ENCODE measurements at regions not wholly inside any gene's neighbourhood (a gene's known extent, or its start where the extent isn't known, plus 50 kb on each side); places are given as distances from the start of the nearest gene placed in this dataset.
"Not testable (repeated sequence)": the region's sequence is repeated elsewhere in the genome, so short reads cannot be mapped to it uniquely, and the experiment has no call there.

DNA sequence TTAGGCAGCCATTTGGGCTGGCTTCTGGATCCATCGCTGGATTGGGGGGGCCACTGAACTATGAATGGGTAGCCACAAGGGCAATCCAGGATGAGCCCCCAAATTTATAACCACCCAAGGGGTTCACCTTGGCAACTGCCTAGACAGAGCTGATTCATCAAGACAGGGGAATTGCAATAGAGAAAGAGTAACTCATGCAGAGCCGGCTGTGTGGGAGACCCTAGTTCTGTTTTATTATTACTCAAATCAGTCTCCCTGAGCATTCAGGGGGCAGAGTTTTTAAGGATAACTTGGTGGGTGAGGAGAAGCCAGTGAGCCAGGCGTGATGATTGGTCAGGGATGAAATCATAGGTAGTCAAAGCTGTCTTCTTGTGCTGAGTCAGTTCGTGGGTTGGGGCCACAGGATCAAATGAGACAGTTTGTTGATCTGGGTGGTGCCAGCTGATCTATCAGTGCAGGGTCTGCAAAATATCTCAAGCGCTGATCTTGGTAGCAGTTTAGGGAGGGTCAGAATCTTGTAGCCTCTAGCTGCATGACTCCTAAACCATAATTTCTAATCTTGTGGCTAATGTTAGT lies 57.9 kb downstream of the DNAJB9 start:
- DNase-seq (ENCODE audit: low spot score): no peak

DNA sequence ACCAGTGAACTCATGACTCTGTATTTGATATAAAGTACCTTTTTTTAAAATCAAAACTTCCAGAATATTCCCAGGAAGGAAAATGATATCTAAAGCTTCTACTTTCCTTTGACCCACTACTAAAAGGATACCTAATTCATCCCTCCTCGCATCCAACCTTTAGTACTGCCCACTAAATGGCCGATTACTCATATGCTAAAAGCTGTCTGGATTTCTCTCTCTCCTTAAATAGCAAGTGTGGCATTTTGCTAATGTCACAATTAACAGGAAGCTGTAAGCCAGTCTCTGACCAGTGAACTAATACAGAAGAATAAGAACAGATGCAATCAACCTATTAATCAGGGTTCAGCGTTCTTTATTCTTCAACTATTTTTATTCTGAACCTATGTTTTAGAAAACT lies 59.0 kb downstream of the DNAJB9 start:
- no peak for DNase-seq (ENCODE audit: low spot score)

DNA sequence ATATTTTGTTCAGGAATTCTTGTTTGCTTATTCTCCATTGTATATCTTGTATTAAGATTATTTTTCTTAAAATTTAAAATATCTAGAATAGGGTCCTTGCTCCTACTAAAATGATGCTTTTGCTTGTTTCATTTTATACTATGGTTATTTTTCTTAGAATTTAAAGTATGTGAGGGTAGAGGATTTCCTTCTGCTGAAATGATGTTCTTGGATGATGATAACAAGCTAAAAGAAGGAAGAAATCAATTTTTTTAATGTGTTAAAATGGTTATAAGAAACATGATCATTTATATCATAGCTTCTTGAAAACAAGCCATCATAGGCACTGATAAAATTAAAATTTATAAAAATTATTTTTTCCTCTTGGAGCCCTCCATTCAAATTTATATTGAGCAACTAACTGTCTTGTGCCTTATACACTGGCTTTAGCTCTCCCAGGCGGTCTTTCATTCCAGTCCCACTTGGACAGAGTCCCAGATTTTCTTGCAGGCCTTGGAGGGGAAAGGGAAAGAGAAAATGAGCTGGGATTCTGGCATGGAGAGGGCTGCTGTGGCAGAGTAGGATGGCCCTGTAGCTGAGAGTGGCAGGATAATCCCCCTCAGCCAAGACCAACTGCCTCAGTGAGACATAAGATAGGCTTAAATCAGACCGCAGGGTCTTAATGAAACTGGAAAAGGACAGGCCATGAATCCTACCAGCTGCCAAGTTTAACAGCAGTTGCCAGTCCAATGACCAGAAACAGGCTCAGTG lies 60.2 kb downstream of the DNAJB9 start:
- DNase-seq (ENCODE audit: low spot score): no peak

DNA sequence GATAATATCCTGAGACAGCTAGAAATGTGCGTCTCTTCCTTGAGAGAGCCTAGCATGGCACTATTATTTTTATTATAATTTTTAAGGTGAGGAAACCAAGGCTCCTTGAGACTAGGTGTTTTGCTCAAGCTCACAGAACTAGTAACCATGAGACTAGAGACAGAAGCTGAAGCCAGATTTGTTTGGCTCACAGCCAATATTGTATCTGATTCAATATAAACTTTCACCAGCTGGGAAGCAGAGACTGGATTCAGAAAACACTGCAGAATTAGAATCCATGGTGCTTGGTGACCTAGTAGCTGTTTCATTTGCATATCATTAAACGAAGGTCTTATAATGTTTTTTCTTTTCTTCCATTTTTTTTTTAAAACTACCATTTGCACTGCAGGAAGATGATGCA lies 64.4 kb downstream of the DNAJB9 start:
- no peak for DNase-seq (ENCODE audit: low spot score)

DNA sequence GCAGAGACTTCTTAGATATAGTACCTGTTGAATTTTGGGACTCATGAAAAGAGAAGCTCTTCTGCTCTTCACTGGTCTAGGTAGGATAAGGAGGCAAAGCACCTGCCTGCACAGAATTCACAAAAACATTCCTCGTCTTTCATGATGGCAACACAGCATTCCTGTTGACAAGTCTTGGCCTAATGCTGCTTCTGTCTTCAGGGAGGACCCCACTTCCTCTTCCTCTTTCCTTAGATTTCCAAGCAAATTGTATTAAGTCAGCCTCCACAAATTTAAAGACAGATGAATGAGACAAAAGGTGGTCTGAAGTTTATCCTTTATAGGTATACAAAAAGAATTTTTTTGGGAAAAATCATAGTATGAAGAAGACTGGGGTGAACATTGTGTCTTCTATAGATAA lies 64.9 kb downstream of the DNAJB9 start:
- no peak for DNase-seq (ENCODE audit: low spot score)

DNA sequence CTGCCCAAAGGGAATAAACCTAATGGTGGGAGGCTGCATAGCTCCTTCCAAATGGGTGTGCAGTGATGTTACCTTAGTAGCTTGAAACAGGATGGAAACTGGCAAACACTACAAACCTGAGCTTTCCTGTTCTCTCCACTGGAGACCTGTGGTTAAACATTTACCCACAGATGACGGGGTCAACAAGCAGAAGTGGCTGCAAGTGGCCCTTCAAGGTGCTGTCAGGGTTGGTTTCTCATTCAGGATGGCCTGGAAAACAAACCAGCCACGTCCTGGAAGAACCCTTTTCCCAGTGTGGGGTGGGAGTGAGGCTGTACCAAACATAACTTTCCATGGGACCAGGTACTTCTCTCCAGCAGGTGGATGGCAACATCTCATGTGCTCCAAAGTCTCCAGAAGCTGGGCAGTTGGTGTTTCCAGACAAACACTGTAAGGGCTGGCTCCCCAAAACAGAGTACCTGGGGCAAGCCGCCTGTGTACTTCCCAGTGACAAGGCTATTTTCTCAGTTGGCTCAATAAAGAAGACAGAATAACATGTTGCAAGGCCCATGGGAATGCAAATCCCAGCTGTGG lies 67.5 kb downstream of the DNAJB9 start:
- DNase-seq (ENCODE audit: low spot score): no peak

DNA sequence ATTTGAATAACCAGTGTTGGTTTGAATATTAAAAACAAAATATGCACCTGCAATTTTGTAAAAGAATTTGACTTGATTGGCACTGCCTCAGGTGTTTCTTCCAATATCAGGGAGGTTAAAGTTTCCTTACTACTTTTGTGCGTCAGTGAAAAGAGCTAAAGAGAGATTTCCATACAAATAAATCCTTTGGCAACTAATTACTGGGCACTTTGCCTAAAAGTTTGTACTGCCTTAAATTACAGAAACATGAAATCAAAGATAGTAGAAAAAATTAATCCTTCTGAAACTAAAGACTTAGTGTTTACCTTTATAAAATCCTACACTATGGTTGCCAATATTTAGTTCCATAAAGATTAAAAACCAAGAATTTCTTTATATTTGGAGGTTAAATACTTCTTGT lies 72.5 kb downstream of the DNAJB9 start:
- DNase-seq (ENCODE audit: low spot score): no peak

DNA sequence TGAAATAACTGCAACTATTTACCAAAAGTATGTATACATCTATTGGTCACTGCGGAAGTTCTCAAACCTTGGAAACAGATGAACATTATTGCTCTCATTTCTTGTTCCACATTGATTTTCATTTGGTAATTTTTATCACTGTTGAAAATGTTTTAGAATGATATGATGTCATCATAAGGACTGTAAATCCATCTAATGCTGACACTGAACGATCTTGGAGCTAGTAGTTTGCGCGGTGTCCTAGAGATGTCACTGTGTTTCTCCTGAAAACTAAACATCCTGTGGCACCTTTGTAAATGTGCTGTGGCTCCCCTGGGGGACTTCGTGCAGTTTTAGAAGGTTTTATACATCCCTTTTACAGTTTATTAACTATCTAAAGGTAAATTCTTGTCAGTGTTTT lies 73.5 kb downstream of the DNAJB9 start:
- no peak for DNase-seq (ENCODE audit: low spot score)

DNA sequence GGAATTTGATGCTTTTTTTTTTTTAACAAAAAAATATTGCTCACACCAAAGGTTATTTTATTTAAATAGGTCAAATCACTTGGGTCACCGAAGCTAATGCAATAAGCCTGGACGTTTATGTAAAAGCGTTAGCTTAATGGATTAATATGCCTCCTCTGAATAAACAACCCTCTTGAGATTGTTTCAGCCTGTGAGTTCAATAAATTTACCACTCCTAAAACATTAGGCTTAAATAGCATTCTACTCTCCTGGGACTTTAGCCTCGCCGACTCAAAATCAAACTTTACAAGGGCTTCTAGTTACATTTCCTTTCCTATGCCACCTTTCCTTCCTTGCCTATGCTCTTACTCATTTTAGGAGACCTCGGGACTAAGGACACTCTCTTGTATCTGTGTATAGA lies 79.3 kb downstream of the DNAJB9 start:
- DNase-seq (ENCODE audit: low spot score): no peak

DNA sequence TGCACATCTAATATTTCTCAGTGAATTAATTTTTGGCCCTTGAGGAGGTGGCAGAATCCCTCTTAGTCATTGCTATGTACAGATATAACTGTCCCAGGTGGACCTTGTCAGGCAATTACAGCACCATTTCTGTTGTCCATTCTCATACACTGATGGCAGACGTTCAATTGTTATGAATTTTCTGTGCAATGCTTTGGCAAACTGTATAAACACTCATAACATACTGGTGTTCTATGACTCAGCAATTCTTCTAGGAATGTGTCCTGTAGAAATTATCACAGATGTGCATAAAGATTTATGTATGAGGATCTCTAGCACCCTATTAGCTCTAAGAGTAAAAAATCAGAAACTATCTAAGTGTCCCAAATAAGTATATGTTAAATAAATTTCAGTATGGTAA lies 80.8 kb downstream of the DNAJB9 start:
- DNase-seq (ENCODE audit: low spot score): no peak

DNA sequence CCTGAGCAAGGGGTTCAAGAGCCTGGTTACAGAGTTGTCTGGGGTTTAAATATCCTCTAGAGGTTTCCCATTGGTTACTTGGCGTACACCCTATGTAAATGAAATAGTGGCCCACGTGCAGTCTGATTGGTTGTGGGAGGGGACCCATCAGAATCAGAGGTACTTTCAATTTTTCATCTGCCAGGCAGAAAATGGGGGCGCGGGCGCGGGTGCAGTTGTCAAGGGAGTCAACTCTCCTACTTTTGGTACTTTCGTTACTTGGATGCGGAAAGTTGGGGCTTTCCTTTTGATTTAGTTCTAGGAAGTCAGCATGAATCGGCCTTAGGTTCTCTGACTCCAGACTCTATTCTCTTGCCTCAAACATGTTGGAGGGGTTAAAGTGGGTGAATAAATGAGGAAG lies 83.2 kb downstream of the DNAJB9 start:
- DNase-seq (ENCODE audit: low spot score): no peak

DNA sequence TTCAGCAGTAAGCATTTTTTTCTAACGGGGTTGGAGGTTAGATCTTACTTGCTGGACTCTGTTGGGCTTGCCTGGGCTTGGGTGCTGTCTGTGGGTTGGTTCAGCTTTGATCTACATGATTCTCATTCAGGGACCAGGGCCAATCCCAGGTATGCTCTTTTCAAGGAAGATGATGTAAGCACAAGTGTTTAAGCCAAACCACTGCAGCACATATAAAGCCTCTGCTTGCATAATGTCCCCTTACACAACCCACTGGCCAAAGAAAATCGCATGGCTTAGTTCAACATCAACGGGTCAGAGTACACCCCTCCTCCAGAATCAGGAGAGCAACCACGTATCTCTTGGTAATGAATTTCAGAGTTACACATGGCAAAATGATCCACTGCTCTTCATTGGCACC lies 83.9 kb downstream of the DNAJB9 start:
- no peak for DNase-seq (ENCODE audit: low spot score)

DNA sequence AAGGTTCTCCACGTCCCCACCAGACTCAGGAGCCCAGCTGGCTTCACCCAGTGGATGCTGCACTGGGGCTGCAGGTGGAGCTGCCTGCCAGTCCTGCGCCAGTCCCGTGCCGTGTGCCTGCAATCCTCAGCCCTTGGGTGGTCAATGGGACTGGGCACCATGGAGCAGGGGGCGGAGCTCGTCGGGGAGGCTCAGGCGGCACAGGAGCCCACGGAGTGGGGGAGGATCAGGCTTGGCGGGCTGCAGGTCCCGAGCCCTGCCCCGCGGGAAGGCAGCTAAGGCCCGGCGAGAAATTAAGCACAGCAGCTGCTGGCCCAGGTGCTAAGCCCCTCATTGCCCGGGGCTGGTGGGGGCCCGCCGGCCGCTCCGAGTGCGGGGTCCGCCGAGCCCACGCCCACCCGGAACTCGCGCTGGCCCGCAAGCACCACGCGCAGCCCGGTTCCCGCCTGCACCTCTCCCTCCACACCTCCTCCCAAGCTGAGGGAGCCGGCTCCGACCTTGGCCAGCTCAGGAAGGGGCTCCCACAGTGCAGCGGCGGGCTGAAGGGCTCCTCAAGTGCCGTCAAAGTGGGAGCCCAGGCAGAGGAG lies 87.6 kb downstream of the DNAJB9 start:
- not testable (repeated sequence) for DNase-seq (ENCODE audit: low spot score)

DNA sequence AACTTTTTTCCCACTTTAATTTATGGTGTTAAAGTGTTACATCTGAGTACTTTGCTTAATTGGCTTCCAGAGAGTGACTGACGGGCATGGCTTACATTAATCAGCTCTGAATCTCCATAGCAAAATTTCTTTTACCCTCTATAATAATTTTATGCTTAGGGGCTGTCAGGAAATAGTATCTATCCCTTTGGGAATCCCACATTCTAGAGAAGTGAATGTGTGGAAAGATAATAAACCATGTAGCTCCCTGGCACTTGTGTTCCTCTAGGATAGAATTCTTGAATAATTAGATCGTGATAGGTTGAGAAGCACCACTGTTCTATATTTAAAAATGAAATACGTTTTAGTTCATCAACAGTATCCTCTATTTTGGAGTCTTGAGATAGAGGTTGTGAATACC lies 89.6 kb downstream of the DNAJB9 start:
- no peak for DNase-seq (ENCODE audit: low spot score)

DNA sequence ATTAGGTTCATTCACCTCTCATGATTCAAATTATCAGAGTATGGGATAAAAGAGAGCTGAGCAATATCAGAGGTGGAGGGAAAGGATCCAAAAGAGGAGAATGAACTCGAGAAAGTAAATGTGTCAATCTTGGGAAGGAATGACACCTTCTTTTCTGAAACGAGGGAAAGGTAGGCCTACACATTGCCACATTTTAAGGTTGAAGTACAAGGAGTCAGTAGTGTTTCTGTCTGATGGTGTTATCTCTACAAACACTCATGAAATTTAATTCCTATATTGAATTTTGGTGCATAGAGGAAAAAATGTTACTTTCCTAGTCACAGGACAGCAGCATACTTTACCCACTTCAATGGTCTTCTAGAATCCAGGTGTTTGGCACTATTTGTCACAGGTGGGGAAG lies 90.2 kb downstream of the DNAJB9 start:
- no peak for DNase-seq (ENCODE audit: low spot score)

DNA sequence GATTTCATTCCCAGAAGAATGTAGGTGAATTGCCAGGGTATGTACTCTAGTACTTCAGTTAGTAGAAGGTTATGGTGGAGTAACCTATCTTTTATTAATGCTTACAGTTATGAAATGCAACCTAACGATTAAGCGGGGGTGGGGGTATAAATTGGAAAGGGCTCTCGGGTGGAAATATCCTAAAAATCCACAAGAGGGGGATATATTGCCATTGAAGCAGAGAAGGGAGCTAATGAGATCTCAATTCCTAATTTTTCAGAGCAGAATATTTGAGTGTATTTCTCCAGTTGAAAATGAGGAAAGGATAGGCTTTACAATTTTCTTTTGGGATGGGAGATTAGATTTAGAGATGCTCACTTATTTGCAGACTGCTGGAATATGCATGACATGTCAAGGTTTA lies 90.8 kb downstream of the DNAJB9 start:
- DNase-seq (ENCODE audit: low spot score): no peak

DNA sequence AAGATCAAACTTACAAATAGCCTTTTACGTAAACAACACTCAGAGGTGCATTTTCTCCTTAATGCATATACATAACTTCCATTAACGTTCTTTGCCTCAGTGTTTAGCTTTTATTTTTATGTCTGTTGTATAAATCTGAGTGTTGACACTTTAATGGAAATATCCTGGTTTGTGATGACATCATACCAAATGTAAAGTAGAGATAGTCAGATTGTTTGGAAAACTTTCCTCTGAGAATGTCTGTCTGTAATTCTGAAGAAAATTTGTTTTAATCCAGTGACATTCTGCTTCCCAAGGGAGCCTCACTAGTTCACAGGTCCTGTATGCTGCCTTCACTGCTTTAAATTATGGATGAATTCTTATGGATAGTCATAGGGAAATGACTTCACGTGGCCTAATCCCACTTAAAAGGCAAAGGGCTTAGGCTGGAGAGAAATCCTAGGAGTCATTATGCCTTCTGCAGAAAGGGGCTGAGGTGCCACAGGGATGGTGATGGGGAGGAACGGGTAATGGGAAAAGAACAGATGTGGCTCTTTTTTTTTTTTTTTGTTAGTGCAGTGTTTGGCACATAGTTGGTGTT lies 93.2 kb downstream of the DNAJB9 start:
- no peak for DNase-seq (ENCODE audit: low spot score)

DNA sequence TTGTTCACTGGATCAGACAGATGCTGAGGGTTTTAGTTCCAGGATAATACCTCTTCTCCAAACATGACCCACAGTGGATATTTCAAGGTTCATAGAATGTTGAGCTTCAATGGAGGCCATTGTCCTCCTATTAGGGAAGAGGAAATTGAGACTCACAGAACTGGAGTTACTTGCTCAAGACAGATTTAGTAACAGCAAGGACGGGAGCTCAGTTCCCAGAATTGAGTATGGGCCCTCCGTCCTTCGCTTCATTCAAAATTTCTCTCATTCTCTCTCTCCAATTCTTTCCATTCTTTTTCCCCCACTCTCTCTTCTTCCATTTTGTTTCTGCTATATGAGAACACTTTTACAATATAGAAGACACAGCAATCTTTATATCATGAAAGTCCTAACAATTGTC lies 94.0 kb downstream of the DNAJB9 start:
- no peak for DNase-seq (ENCODE audit: low spot score)

DNA sequence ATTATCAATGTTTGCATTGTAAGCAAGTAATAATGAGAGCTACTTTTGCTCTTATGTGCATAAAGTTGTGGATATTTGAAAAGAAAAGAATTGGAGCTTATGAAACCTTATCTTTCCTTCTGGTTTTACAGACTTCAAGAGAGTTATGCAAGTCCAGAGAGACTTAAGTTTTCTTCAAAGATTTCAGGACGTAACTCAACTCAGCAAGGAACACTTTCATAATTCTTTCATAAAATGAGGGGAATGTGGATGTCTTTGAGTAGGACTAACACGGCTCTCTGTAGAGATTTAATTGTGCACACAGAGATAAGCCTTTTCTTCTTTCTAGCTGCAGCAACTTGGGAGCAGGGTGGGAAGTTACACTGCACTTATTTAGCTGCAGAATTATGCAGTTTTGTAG lies 97.5 kb downstream of the DNAJB9 start:
- no peak for DNase-seq (ENCODE audit: low spot score)

DNA sequence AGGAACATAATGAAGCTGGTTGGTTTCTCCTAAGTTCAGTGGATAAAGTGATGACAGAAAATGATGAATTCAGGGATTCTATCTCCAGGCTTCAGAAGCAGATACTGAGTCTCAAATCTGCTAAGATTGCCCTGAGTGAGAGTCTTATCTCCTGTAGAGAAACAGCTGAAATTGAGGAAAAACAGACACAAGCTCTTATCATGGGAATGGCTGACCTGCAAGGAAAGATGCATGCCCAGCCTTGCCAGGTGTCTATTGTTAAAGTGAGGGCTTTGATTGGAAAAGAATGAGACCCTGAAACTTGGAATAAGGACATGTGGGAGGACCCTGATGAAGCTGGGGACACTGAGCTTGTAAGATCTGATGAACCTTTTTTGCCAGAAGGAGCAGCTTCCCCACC lies 100.3 kb downstream of the DNAJB9 start:
- DNase-seq (ENCODE audit: low spot score): no peak

DNA sequence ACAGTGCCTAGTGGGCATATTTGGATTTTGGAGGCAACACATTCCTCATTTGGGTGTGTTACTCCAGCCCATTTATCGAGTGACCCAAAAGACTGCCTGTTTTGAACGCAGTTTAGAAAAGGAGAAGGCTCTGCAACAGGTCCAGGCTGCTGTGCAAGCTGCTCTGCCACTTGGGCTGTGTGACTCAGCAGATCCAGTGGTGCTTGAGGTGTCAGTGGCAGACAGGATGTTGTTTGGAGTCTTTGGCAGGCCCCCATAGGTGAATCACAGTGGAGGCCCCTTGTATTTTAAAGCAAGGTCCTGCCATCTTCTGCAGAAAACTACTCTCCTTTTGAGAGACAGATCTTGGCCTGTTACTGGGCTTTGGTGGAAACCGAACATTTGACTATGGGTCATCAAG lies 104.0 kb downstream of the DNAJB9 start:
- not testable (repeated sequence) for DNase-seq (ENCODE audit: low spot score)

DNA sequence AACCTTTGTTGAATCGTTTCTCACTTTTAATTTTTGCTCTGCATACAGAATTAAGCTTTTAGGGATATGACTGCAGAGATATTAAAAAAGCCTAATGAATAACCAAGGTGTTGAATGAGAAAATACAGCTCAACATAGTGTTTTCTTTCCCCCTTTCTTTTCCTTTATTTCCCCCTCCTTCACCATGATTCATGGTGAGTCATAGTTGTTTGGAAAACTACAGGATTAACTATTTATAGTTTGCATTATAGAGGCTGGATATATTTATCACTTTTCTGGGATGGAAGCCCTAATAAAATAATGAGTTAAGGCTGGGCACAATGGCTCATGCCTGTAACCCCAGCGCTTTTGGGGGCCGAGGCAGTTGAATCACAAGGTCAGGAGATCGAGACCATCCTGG lies 115.0 kb downstream of the DNAJB9 start:
- no peak for DNase-seq (ENCODE audit: low spot score)

DNA sequence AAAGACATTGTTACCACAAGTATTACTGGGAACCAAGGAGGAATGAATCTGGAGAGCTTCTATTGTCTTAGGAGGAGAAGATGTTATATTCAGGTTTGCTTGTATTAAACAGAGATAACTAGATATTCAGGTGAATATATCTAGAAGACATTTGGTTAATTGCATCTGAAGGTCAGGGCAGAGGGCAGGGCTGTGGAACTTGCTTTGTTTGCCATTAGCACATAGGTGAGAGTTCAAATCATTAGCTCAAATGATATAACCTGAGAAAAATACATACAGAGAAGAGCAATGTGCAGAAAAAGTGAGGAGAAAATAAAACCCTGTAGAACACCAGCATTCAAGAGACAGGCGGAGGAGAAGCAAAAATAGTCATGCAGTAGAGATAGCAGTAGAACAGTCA lies 116.8 kb downstream of the DNAJB9 start:
- DNase-seq (ENCODE audit: low spot score): no peak
